MG63 (cell line): ENCODE measurements at regions not wholly inside any gene's neighbourhood (a gene's known extent, or its start where the extent isn't known, plus 50 kb on each side); places are given as distances from the start of the nearest gene placed in this dataset.

Experiments used
- DNase-seq: peaks from one replicate; pipeline ENCODE4 v3.0.0-alpha.2; 2020
- H3K27me3 ChIP-seq: fragments of 250-450 bp; sonication (Bioruptor Pico); 2 replicates; pipeline ENCODE4 v1.5.1; 2020; ENCODE audit warnings: mild to moderate bottlenecking, moderate library complexity
- H3K36me3 ChIP-seq: fragments of 250-450 bp; sonication (Bioruptor Pico); 2 replicates; pipeline ENCODE4 v1.5.1; 2020; ENCODE audit warnings: mild to moderate bottlenecking, moderate library complexity
- H3K4me3 ChIP-seq: fragments of 250-450 bp; sonication (Bioruptor Pico); 2 replicates; pipeline ENCODE4 v1.5.1; 2020; ENCODE audit warnings: mild to moderate bottlenecking, moderate library complexity
- H3K9me3 ChIP-seq: fragments of 250-450 bp; sonication (Bioruptor Pico); 2 replicates; pipeline ENCODE4 v1.5.1; 2020; ENCODE audit warnings: mild to moderate bottlenecking, moderate library complexity

DNA sequence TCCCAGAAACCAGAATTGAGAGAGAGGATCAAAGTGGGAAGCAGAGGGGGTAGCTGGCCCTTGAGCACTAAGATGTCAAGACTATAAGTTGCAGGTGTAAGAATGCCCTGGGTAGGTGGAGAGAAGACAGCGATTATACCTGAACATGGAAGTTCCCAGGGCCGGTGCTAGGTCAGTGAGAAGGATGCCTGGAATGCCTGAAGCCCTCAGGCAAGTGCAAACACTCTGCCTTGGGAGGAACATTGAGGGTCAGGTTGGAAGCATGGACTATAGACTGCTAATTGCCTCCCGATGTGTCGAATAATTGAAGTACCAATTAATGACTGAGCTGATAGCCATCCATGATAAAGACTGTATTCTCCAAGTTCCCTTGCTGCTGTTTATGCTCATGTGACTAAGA, 185.5 kb downstream of the DMRT2 start:
- Histone ChIP-seq H3K4me3 (no peak overlapping the region), H3K36me3 (no peaks in the 10 kb centered on the region), H3K9me3 (no peaks in the 10 kb centered on the region), H3K27me3 (no peaks in the 10 kb centered on the region)
- DNase-seq: no peak

DNA sequence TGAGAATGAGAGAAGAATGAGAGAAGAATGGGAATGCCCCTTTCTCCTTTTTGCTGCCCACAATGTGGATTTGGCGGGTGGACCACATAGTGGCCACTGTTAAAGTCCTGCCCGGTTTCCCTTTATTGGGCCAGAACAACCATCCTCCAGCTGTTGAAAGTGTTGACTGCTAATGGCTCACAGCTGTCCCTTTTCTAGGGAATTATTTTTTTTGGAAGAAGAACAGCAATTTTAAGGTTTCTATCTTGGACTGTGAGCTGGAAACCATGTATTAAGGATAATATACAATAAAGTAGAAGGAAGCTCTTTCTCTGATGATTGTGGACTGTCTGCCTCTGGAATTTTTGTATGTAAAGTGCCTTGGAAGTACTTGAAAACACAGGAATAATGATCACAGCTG, 185.9 kb downstream of the DMRT2 start:
- no peak overlapping the region for H3K4me3 ChIP-seq
- no peaks in the 10 kb centered on the region for H3K9me3 ChIP-seq
- no peaks in the 10 kb centered on the region for H3K27me3 ChIP-seq
- DNase-seq: no peak
- H3K36me3 ChIP-seq: no peaks in the 10 kb centered on the region

DNA sequence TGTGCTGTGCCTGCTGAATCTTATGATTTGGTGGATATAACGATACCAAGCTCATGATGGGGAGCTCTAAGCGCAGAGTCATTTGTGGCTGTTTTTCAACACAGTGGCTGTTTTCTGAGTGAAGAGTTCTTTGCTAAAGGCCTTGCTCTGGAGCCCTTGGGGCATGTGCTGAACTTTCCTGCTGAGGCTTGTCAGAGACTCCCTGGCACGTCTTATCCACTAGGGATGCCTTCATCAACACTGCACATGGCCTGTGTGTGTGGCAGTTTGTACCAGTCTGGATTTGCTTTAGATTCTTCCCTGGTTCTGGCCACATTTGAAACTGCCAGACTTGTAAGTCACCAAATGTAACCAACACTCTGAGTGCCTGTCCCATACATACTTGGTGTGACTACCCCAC, 188.2 kb downstream of the DMRT2 start:
- Histone ChIP-seq H3K4me3 (no peak overlapping the region), H3K36me3 (no peaks in the 10 kb centered on the region), H3K9me3 (no peaks in the 10 kb centered on the region), H3K27me3 (no peaks in the 10 kb centered on the region)
- no peak for DNase-seq

DNA sequence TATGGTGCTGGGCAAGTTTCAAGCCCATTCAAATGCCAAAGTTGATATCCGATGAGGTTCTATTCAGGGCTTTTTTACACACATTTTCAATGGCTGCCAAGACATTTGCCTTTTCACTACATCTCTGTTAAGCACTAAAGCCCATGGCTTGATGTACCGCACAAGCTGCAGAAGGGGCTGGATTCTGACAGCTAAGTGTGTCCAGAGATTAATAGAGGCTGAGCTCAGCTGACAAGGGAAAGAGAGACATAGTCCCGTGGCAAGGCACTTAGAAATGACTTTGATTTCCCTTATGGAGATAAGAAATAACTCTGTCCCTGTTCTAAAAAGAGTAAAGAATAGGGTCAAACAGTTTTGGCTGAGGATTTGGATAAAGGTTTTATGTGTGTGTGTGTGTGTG, 198.6 kb downstream of the DMRT2 start:
- Histone ChIP-seq H3K4me3 (no peak overlapping the region), H3K27me3 (no peaks in the 10 kb centered on the region), H3K36me3 (no peaks in the 10 kb centered on the region), H3K9me3 (no peaks in the 10 kb centered on the region)
- no peak for DNase-seq

DNA sequence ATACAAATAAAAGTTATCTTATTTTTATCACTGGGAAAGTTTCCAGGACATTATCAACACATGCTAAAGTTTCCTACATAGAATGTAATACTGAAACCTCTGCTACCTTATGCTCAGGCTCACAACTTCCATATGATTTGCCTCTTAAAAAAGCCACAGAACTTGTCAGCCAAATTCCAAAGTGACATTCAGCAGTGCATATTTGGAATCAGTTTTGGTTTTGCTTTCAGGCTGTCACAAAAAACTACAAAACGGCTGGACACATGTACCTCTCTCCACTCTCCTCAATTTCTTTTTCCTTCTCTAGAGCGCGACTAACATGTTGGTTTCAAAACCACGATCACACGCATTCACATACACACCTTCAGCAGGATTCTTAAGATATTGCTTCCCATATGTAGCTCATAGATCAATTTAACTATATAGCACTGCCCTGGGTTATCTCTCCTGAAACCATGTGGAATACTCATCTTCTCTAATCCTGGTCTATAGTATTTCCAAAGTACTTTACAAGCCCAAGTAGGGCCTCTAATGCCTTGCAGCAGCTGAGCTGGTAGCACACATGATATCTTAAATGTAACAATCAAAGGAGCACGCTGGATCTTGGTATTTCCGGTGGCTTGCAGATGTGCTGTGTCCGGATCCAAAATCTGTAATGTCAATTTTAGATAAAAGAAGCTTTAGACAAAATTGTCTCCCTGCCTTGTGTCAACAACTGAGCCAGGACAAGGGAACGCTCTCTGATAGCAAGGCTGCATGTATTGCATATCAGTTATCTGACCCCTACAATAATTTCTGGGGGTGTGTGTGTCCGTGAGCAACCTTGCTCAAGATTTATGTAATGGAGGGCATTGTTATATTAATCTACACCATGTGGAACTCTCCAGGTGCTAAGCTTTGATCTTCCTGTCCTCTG, 203.2 kb downstream of the DMRT2 start:
- Histone ChIP-seq H3K9me3 (no peaks in the 10 kb centered on the region), H3K4me3 (no peak overlapping the region), H3K27me3 (no peaks in the 10 kb centered on the region), H3K36me3 (no peaks in the 10 kb centered on the region)
- no peak for DNase-seq

DNA sequence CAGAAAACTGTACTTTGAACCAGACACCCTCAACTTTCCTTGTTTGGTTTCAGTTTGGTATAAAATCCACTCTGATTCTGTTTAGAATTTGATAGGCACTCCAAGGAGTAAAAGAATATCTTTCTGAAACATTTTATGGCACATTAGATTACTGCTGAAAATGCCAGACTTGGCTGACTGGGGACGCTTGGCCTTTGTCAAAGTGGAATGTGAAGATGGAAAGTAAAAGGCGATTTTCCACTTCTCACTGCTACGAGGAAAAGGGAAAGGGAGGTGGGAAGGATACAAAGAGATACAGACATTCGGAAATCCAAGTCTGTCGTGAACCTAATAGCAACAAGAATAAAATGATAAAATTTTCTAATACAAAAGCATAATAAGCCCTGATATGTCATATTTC, 203.9 kb downstream of the DMRT2 start:
- Histone ChIP-seq H3K27me3 (no peaks in the 10 kb centered on the region), H3K36me3 (no peaks in the 10 kb centered on the region), H3K9me3 (no peaks in the 10 kb centered on the region), H3K4me3 (no peak overlapping the region)
- DNase-seq: no peak

DNA sequence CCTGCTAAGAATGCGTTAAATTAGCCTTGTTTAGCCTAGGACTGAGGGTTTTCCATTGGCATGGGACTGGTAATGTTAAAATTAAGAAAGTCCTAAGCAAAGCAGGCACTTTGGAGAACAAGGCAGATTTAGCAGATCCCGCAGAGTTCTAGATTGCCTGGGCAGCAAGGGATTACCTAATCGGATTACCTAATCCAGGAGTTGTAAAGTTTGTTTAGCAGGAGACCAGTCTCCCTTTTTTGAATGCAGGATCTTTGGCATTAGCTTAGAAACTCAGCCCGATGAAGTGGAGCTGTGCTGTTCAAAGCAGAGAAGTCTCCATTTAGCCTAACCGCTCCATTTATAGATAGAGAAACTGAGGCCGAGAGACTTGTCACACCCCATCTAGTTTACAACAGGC, 206.0 kb downstream of the DMRT2 start:
- no peak overlapping the region for H3K4me3 ChIP-seq
- H3K9me3 ChIP-seq: no peaks in the 10 kb centered on the region
- DNase-seq: no peak
- H3K27me3 ChIP-seq: no peaks in the 10 kb centered on the region
- H3K36me3 ChIP-seq: no peaks in the 10 kb centered on the region

DNA sequence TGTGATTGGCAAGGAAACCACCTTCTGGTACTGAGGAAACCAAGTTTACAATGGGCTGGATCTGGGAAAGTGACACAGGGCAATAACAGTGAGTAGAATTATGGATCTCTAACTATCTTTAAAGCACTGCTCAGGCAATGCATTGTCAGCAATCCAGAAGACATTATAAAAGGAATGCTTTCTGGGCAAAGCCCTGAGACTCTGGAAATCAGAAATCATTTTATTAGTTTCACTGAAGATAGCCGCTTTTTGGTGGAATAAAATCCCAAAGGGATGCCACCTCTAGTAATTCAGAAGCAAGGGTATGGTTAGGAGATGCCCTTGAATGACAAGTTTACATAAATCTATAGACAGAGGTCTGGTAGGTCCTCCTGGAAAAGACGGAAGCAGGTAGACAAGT, 211.1 kb downstream of the DMRT2 start:
- H3K36me3 ChIP-seq: no peaks in the 10 kb centered on the region
- H3K9me3 ChIP-seq: no peaks in the 10 kb centered on the region
- H3K4me3 ChIP-seq: no peak overlapping the region
- H3K27me3 ChIP-seq: no peaks in the 10 kb centered on the region
- DNase-seq: no peak

DNA sequence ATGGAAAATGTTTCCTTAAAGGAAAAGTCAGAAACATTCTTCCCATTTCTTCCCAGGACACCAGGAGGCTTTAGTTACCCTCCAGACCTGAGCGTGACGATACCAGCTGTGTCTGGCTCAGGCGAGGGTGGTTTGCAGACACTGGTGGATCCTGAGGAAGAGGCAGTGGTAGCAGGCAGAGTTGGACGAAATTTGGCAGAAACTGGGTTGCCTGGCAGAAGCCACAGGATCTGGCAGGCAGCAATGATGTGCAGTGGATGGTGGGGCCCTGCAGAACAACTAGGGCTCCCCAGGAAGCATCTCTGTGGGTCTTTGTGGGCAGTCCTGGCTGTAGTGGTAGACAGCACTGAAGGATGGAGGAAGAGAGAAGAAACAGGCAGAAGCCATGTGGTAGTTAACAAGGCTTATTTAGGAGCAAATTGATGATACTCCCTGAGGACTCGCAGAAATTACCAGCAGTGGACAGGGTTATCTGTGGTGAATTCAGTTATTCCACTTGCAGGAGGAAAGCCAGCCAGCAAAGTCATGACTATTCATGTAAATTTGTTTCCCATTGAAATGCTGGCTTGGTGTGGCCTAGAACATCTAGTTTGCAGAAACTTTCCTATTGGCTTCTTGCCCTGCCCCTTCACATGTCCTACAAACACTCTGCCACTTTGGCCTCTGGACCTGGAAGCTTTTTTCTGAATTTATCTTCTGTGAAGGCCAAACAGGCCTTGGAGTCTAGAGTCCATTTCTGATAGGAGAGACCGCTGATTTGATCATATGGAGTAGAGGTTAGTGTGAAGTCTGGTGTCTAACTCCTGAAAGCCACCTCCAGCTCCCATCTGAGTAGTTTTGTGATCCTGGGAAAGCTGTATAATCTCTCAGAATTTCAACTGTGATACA, 212.0 kb downstream of the DMRT2 start:
- no peak overlapping the region for H3K4me3 ChIP-seq
- no peaks in the 10 kb centered on the region for H3K27me3 ChIP-seq
- no peaks in the 10 kb centered on the region for H3K9me3 ChIP-seq
- no peaks in the 10 kb centered on the region for H3K36me3 ChIP-seq
- no peak for DNase-seq

DNA sequence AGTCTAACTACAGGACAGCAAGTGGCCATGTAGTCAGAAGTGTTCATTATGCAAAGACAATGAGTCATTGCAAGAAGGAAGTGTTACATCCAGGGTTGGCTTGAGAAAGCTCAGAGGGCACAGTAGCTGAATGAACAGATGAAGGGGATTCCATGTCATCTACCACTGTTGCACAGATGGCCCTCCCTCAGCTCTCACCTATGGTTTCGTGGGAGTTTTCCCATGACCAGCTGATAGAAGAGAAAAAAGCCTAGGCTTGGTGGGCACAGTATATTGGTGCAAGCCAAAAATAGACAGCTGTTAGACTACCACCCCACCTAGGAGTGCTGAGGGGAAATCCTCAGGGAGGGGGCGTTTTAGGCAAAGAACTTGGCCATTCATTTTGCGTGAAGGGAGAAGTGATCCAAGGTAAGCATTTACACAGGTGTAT, 217.0 kb downstream of the DMRT2 start:
- Histone ChIP-seq H3K36me3 (no peaks in the 10 kb centered on the region), H3K27me3 (no peaks in the 10 kb centered on the region), H3K4me3 (no peak overlapping the region), H3K9me3 (no peaks in the 10 kb centered on the region)
- no peak for DNase-seq

DNA sequence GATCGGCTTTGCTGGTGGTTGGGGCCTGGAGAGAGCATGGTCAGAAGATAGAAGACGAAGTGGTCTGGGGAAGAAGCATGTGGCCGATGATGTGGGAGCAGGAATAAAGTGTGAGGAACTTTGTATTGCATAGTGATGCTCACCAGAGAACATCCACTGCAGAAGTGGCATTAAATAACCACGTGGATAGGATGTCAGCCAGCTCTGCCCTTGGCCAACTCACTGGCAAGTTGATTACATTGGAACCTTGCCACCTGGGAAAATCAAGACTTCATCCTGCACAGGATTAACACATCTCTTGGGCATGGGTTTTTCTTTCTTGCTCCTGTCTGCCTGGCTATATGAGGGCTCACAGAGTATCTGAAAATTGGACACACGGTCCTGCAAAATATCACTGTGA, 217.4 kb downstream of the DMRT2 start:
- Histone ChIP-seq H3K27me3 (no peaks in the 10 kb centered on the region), H3K36me3 (no peaks in the 10 kb centered on the region), H3K4me3 (no peak overlapping the region), H3K9me3 (no peaks in the 10 kb centered on the region)
- DNase-seq: peak; percentile 5

DNA sequence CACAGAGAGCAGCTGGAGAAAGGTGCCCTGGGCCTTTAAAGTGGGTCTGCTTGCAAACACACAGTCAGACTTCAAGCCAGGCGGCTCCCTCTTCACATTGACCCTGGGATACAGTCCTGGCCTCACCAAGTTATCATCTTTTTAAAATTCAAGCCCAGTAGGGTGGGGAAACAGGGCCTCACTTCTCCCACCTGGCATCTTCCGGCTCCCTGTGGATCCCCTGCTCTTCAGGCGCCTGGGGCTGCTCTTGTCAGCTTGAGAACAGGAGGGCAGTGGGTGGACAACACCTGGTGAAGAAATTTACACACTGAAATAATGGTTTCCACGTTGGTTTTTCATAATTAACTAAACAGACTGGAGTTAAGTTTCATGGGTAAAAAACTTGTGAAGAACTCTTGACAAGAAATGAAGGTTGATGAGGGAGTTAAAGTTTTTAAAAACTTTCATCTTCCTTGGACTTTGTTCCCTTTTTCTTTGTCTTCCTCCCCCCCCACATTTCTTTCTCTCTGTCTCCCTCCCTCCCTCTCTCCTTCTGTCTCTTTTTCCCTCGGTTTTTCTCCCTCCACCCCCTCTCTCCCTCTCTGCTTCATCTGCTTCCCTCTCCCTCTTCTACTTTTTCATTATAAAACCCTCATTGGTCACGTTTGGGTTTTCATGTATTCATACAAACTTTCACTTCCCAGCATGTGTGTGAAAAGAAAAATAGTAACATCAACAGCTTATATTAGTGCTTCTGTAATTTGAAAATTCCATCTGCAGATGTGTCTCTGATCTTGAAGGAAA, 219.6 kb downstream of the DMRT2 start:
- Histone ChIP-seq H3K36me3 (no peaks in the 10 kb centered on the region), H3K27me3 (no peaks in the 10 kb centered on the region), H3K9me3 (no peaks in the 10 kb centered on the region), H3K4me3 (no peak overlapping the region)
- DNase-seq: no peak

DNA sequence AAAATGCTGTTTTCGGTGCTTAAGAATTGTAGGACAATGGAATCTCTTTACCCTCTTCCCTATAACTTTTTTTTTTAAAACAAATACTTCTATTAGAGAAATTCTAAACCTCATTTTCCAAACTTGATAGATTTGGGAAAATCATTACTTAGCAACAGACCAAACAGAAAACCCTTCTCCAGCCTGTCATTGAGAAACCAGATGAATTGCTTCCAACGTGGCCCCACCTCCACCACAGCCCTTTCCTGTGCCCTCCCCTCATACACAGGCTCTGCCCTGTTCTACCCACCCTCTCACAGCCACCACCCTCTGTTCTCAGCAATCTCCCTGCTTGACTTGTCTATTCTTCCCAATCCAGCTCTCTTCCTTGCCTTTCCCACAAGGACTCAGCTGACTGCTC, 221.2 kb downstream of the DMRT2 start:
- no peaks in the 10 kb centered on the region for H3K9me3 ChIP-seq

DNA sequence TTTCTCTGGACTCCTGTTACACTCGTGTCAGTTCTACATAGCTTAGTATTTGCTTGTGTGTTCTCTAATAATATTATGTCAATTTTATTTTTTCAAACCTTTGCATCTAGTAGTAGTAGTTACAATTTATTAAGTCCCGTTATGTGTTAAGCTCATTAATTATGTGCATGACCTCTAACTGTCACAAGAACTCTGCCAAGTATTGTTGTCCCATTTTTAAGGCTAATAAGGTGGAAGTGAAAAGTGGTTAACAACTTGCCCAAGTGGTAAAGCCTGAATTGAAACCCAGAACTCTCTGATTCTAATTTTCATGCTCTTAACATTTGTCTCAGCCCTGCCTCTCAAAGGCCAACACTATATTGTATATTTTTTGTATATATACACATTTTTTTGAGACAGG, 221.6 kb downstream of the DMRT2 start:
- no peaks in the 10 kb centered on the region for H3K36me3 ChIP-seq
- H3K9me3 ChIP-seq: no peaks in the 10 kb centered on the region
- no peak overlapping the region for H3K4me3 ChIP-seq
- DNase-seq: no peak
- H3K27me3 ChIP-seq: no peaks in the 10 kb centered on the region

More for the DNA sequence above, 221.2 kb downstream of the DMRT2 start:
- no peak for DNase-seq
- Histone ChIP-seq H3K27me3 (no peaks in the 10 kb centered on the region), H3K36me3 (no peaks in the 10 kb centered on the region), H3K4me3 (no peak overlapping the region)

DNA sequence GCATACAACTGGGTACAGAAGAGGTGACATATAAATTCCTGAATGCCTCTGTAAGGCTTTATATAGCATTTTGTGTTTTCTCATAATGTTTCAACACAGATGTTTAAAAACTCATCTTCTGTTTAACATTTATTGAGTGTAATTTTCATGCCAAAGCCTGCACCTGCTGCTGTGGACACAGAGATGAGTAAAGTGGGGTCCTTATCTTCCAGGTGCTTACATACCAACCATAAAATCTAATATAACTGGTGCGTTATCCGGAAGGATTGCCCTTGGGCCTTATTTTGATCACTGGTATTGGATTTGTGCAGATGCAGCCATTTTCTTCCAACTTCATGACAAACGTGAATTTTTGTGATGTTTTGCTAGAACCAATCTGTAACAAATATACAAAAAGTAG, 222.3 kb downstream of the DMRT2 start:
- H3K27me3 ChIP-seq: no peaks in the 10 kb centered on the region
- no peak for DNase-seq

DNA sequence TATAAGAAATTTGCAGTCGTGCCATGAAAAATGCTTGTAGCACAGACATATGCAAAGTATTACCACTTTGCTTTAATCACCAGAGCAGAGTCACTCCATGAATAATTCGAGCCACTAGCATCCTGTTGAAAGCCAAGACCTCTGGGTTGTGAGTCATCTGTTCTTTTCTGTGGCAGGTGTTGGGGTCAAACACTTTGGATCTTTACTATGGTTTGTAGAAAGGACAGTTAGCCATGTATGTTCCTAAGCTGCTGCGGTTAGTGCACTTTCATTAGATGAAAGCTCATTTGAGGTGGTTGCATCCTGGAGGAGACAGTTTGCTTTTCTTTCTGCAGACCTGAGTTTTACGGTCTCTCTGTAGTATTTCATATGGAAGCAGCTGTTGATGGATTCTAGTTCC, 223.7 kb downstream of the DMRT2 start:
- no peaks in the 10 kb centered on the region for H3K27me3 ChIP-seq
- DNase-seq: no peak
- no peaks in the 10 kb centered on the region for H3K36me3 ChIP-seq
- no peak overlapping the region for H3K4me3 ChIP-seq
- no peaks in the 10 kb centered on the region for H3K9me3 ChIP-seq

More for the DNA sequence above, 222.3 kb downstream of the DMRT2 start:
- Histone ChIP-seq H3K9me3 (no peaks in the 10 kb centered on the region), H3K4me3 (no peak overlapping the region), H3K36me3 (no peaks in the 10 kb centered on the region)

DNA sequence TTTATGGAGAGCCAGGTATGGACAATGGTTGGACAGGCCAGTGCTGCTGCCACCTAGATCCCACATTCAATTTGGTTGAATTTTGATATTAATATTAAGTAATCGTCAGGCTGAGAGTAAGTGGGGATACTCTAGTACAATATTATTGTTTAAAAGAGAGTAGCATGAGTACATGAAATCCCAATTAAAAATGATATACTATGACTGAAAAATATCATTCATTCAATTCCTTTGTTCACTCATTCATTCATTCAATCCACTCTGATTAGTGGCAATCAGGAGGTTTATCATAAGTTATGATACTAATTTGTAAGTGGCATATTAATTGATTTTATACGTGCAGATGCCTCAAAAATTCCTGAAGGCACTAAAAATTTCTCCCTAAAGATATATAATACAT, 224.2 kb downstream of the DMRT2 start:
- Histone ChIP-seq H3K27me3 (no peaks in the 10 kb centered on the region), H3K36me3 (no peaks in the 10 kb centered on the region), H3K9me3 (no peaks in the 10 kb centered on the region), H3K4me3 (no peak overlapping the region)
- DNase-seq: no peak
